IMR-90 (cell line): ENCODE measurements at regions not wholly inside any gene's neighbourhood (a gene's known extent, or its start where the extent isn't known, plus 50 kb on each side); places are given as distances from the start of the nearest gene placed in this dataset.

ENCODE experiments used
- ATAC-seq: fragments of 200-7000 bp; cut with Tn5 transposase; 2 replicates; pipeline ENCODE4 v1.9.1; 2020; ENCODE audit warnings: low read depth, mild to moderate bottlenecking, moderate library complexity
- BruUV-seq: library from RNA; stranded (reverse); fragments of 400-500 nt; replicated peaks from 2 replicates; lab custom pipeline; 2021; lab: Mats Ljungman, UMichigan
- CTCF ChIA-PET: fragments of 300-600 bp; formaldehyde crosslinking; extraction: SDS; loops from one replicate; lab custom pipeline; 2021; ENCODE audit warnings: antibody characterized with exemption; lab: Yijun Ruan, JAX
- POLR2A ChIA-PET: fragments of 300-600 bp; sonication (Branson Sonifier 250); formaldehyde crosslinking; loops from one replicate; lab custom pipeline; 2022; ENCODE audit warnings: antibody characterized with exemption; ENCODE audit not compliant: unreplicated experiment; lab: Charles Lee
- DNase-seq: peaks from one replicate; pipeline ENCODE4 v3.0.0; 2013
- H2AFZ ChIP-seq: replicated peaks from 2 replicates; pipeline ENCODE3; 2013; ENCODE audit warnings: low read length, mild to moderate bottlenecking; ENCODE audit not compliant: poor library complexity
- H2AK5ac ChIP-seq: 2 replicates; pipeline ENCODE4 v1.6.1; 2013; ENCODE audit warnings: low read depth, low read length, inconsistent platforms
- H2AK9ac ChIP-seq: replicated peaks from 2 replicates; pipeline ENCODE3; 2013; ENCODE audit warnings: mild to moderate bottlenecking, low read depth, low read length, moderate library complexity; ENCODE audit not compliant: poor library complexity
- H2BK120ac ChIP-seq: 2 replicates; pipeline ENCODE4 v1.6.1; 2013; ENCODE audit warnings: low read depth, low read length, inconsistent platforms
- H2BK15ac ChIP-seq: 3 replicates; pipeline ENCODE4 v1.6.1; 2013; ENCODE audit warnings: low read depth, low read length, inconsistent platforms
- H2BK20ac ChIP-seq: 2 replicates; pipeline ENCODE4 v1.6.1; 2013; ENCODE audit warnings: low read depth, mild to moderate bottlenecking, inconsistent platforms, low read length, moderate library complexity
- H2BK5ac ChIP-seq: 2 replicates; pipeline ENCODE4 v1.6.1; 2013; ENCODE audit warnings: mild to moderate bottlenecking, low read depth, low read length, inconsistent platforms; ENCODE audit not compliant: poor library complexity, severe bottlenecking
- H3K14ac ChIP-seq: replicated peaks from 2 replicates; pipeline ENCODE4 v1.6.1; 2013; ENCODE audit warnings: low read depth, low read length, inconsistent platforms
- H3K18ac ChIP-seq: 2 replicates; pipeline ENCODE4 v1.6.1; 2013; ENCODE audit warnings: low read depth, low read length, control low read depth
- H3K23ac ChIP-seq: 2 replicates; pipeline ENCODE4 v1.6.1; 2013; ENCODE audit warnings: low read depth, low read length, inconsistent platforms
- H3K27ac ChIP-seq: 2 replicates; pipeline ENCODE4 v1.5.1; 2013; ENCODE audit warnings: mild to moderate bottlenecking, control low read depth, low read length; ENCODE audit not compliant: insufficient read depth
- H3K27me3 ChIP-seq: 2 replicates; pipeline ENCODE4 v1.6.1; 2013; ENCODE audit warnings: low read length; ENCODE audit not compliant: control insufficient read depth, insufficient read depth
- H3K36me3 ChIP-seq: 2 replicates; pipeline ENCODE4 v1.6.1; 2013; ENCODE audit warnings: low read length, mixed read lengths; ENCODE audit not compliant: control insufficient read depth, insufficient read depth
- H3K4ac ChIP-seq: 2 replicates; pipeline ENCODE4 v1.6.1; 2013; ENCODE audit warnings: low read depth, low read length, inconsistent platforms
- H3K4me1 ChIP-seq: 2 replicates; pipeline ENCODE4 v1.6.1; 2013; ENCODE audit warnings: low read length, mixed read lengths; ENCODE audit not compliant: control insufficient read depth, insufficient read depth
- H3K4me2 ChIP-seq: 2 replicates; pipeline ENCODE4 v1.6.1; 2013; ENCODE audit warnings: low read depth, mild to moderate bottlenecking, control low read depth, low read length, moderate library complexity
- H3K4me3 ChIP-seq: 2 replicates; pipeline ENCODE4 v1.5.1; 2013; ENCODE audit warnings: low read depth, mild to moderate bottlenecking, control low read depth, low read length, moderate library complexity; ENCODE audit not compliant: insufficient read depth
- H3K56ac ChIP-seq: 2 replicates; pipeline ENCODE4 v1.6.1; 2013; ENCODE audit warnings: low read length, inconsistent platforms; ENCODE audit not compliant: insufficient read depth; ENCODE audit errors: extremely low read depth
- H3K79me1 ChIP-seq, 2 experiments: 2 replicates each; pipeline ENCODE4 v1.6.1; 2013; ENCODE audit warnings: low read length in 2 of 2, inconsistent platforms in 1 of 2, low read depth in 1 of 2
- H3K9ac ChIP-seq: 2 replicates; pipeline ENCODE4 v1.6.1; 2013; ENCODE audit warnings: low read depth, low read length, control low read depth
- H3K9me1 ChIP-seq: 2 replicates; pipeline ENCODE4 v1.6.1; 2013; ENCODE audit warnings: low read length, inconsistent platforms; ENCODE audit not compliant: insufficient read depth
- H3K9me3 ChIP-seq: 2 replicates; pipeline ENCODE4 v1.6.1; 2013; ENCODE audit warnings: low read length; ENCODE audit not compliant: control insufficient read depth, insufficient read depth
- H4K20me1 ChIP-seq: 2 replicates; pipeline ENCODE4 v1.6.1; 2013; ENCODE audit warnings: low read length, inconsistent platforms; ENCODE audit not compliant: insufficient read depth
- H4K5ac ChIP-seq: 2 replicates; pipeline ENCODE4 v1.6.1; 2013; ENCODE audit warnings: mild to moderate bottlenecking, low read depth, low read length, control low read depth
- H4K8ac ChIP-seq, 2 experiments: 2 replicates each; pipeline ENCODE4 v1.6.1; 2013; ENCODE audit warnings: low read depth in 2 of 2, low read length in 2 of 2, control low read depth in 1 of 2, inconsistent platforms in 1 of 2
- H4K91ac ChIP-seq: 2 replicates; pipeline ENCODE4 v1.6.1; 2013; ENCODE audit warnings: low read depth, low read length, inconsistent platforms; ENCODE audit not compliant: insufficient read depth
- MAFK ChIP-seq: IDR thresholded peaks from 2 replicates; pipeline ENCODE4 v1.6.1; 2012; ENCODE audit warnings: low read depth, low read length, improper control_type of control experiment
- MAZ ChIP-seq: IDR thresholded peaks from 2 replicates; pipeline ENCODE4 v1.6.1; 2012; ENCODE audit warnings: low read depth, mild to moderate bottlenecking, low read length, improper control_type of control experiment, moderate library complexity, borderline replicate concordance
- WGBS, 2 experiments: methylation state at CpG; one replicate each; pipeline versions ENCODE4 v1.1.5 to v1.1.7; 2013; ENCODE audit warnings: missing lambda C conversion rate in 2 of 2; ENCODE audit not compliant: insufficient read length in 1 of 2; ENCODE audit errors: extremely low coverage in 2 of 2; 5-methylcytosine and 5-hydroxymethylcytosine counted together
- dilution Hi-C: fragments of 300-500 bp; cut with HindIII; formaldehyde crosslinking; loops from one replicate; pipeline ENCODE4 v1.14.3; 2018; ENCODE audit warnings: low sequenced_read_pairs; ENCODE audit not compliant: unreplicated experiment
- in situ Hi-C: fragments of 300-500 bp; cut with MboI; formaldehyde crosslinking; loops from 3 replicates; pipeline ENCODE4 v1.14.3; 2019; ENCODE audit warnings: low sequenced_read_pairs, inconsistent platforms, mixed read lengths
- intact Hi-C: fragments of 100-400 bp; cut with micrococcal nuclease; formaldehyde crosslinking; loops from 2 replicates; pipeline ENCODE4 v1.10.0; 2022

DNA sequence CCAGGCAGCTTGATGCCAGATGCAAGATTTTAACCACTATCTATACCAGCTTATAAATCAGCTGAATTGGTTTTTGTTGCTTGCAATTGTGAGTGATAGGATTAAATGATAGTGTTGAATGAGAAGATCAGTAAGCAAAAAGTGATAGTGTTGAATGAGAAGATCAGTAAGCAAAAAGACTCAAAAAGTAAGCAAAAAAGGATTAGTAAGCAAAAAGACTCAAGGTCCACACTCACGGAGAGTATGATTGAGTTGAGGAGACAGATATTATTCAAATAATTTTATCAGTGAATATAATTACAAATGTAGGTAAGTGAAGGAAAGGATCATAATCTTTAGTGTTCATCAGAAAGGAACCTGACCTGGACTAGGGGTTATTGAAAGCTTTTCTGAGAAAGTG lies 58.0 kb upstream of the ARRDC3 start:
- no peaks in the 10 kb centered on the region for H3K27me3 ChIP-seq
- no peak for ATAC-seq
- no CpG with 5 or more reads among the region's 1 CpG for WGBS, 2 experiments
- no peak overlapping the region for H2AFZ ChIP-seq
- no peak overlapping the region for H3K4me3 ChIP-seq
- no peak overlapping the region for H2BK20ac ChIP-seq
- BruUV-seq, result no TSS peak
- no peaks in the 10 kb centered on the region for H3K9me3 ChIP-seq
- no peak overlapping the region for H3K14ac ChIP-seq
- H2BK15ac ChIP-seq, result no peak overlapping the region
- no peak overlapping the region for H2AK5ac ChIP-seq
- intact Hi-C loops, result no loop called here
- H3K4ac ChIP-seq, result no peak overlapping the region
- no peak overlapping the region for H4K91ac ChIP-seq
- H2BK5ac ChIP-seq, result no peak overlapping the region
- in situ Hi-C loops, result no loop called here
- no peaks in the 10 kb centered on the region for H4K20me1 ChIP-seq
- no peaks in the 10 kb centered on the region for H3K4me1 ChIP-seq
- CTCF ChIA-PET, result no interaction called here
- H3K36me3 ChIP-seq, result no peaks in the 10 kb centered on the region
- H4K5ac ChIP-seq, result no peak overlapping the region
- no peaks in the 10 kb centered on the region for H3K79me1 ChIP-seq
- H3K56ac ChIP-seq, result no peak overlapping the region
- H3K18ac ChIP-seq, result no peak overlapping the region
- H3K23ac ChIP-seq, result no peak overlapping the region
- no peak overlapping the region for H2BK120ac ChIP-seq
- H4K8ac ChIP-seq, result no peak overlapping the region
- no peak overlapping the region for H3K9ac ChIP-seq
- no peaks in the 10 kb centered on the region for H3K9me1 ChIP-seq
- H3K4me2 ChIP-seq, result no peak overlapping the region
- POLR2A ChIA-PET, result no interaction called here
- TF ChIP-seq MAZ (no peak), MAFK (peak; percentile 27; the same call in 1 of the 2 replicates)
- no peak overlapping the region for H2AK9ac ChIP-seq
- DNase-seq, result no peak
- H3K27ac ChIP-seq, result no peak overlapping the region
- dilution Hi-C loops, result no loop called here
